ENCODE measurements at regions not wholly inside any gene's neighbourhood (a gene's known extent, or its start where the extent isn't known, plus 50 kb on each side); places are given as distances from the start of the nearest gene placed in this dataset.
A peak's percentile ranks its signal among the peaks of the same experiment; 100 is the strongest.

DNA sequence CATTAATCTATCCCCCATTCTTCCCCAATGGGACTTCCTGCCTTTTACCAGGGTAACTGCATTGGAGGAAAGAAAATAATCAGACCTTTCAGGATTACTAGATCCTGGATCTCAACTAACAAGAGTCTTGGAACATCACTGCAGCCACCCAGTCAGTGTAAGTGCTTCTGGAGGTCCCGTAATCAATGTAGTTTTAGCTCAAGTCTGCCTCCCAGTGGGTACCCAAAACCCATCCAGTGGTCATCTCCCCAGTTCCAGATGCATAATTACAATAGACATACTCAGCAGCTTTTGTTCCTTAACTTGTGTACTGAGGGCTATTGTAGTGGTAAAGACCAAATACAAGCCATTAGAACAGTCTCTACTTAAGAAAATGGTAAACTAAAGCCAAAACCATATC, 319.1 kb downstream of the GPATCH2 start:
- no peak for DNase-seq (ENCODE audit: low read depth)

DNA sequence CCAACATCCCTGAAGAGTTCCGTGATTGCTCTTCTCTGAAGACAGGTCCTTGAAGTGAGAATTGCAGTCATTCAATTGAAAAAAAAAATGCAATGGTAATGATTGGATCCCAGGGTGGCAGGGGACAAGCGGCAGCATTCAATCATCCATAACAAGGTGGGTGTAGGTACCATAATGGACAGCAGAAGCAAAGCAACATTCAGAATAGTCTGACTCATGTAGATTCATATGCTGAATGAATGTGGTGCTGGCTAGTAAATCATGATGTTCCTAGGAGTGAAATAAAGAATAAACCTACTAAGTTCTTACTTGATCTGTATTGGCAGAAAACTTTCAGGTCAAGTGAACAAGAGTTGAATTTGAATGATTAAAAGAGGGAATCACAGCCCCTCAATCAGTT, 319.6 kb downstream of the GPATCH2 start:
- DNase-seq (ENCODE audit: low read depth) = no peak

DNA sequence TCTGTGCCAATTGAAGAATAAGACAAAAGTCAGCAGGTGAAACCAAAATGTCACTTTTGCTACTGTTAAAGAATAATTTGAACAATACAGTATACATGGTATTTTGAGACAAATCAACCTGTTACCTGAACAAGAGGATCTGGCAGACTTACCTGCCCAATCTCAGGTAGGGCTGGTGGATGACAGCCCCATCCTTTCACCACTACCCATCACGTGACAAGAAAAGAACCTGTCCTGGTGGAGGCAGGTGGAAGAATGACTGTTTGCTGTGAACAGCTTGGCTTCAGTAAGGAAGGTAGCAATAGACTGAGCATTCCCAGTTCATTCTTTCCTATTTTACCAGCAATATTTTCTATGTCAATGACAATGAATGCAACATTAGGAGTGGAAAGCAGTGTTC, 349.6 kb downstream of the GPATCH2 start:
- no peak for DNase-seq (ENCODE audit: low read depth)

DNA sequence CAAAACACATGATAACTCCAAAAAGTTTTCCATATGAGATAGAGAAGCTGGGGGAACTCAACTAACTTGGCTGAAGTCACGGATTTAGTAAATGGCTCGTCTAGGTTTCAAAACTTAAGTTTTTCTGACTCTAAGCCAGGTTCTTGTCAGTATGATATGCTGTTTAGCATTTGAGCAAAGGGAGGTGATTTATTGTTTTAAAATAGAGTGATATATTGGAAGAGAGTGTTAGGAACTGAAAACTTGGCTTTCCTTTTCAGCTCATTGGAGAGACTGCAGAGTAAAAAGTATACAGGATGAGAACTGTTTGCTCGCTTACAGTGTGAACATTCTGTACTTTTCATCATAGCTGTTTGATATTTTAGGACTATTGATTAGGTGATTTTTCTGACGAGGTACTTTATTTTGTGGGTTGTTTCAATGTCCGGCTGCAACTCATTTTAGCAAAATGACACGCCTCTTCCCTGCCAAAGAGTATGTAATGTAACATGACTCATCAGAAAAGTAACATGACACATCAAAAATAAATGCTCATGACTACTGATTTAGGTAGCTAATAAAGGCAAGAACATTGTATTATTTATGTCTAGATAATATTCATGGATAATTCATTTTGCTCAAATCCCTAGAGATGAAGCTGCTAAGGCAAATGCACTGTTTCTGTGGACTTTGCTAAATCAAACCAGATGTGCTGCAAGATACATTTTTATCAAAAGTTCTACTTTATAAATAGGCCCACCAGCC, 355.1 kb downstream of the GPATCH2 start:
- peak; percentile 63 for DNase-seq (ENCODE audit: low read depth)

DNA sequence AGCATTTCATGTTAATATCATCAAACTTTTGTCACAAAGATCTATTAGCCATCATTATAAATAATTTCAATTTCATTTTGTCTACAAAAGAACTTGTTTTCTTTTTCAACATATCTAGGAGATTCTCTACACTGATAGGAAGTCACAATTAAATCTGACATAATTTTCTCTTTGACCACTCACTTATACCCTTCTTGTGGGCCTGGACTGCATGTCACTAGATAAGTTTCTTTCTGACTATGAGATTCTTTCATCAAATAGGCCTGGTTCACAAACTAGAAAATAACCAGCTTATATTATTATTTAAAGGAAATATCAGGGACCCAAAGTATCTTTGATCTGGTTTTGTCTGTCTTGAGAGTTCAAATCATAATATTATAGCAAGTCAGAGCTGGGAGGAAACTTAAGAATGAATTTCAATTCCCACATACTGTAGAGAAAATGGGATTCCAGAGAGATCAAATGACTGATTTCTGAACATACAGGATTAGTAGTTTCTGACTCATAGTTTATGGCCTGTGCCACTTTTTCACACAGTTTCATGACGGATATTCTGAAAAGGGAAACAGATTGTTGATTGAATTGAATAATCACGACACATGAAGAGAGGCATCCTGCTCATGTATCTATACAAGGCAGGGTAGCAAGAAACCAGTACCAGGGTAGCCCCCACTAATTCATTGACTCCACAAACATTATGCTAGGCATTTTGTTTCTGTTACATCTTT, 355.8 kb downstream of the GPATCH2 start:
- DNase-seq (ENCODE audit: low read depth) = peak; percentile 53

DNA sequence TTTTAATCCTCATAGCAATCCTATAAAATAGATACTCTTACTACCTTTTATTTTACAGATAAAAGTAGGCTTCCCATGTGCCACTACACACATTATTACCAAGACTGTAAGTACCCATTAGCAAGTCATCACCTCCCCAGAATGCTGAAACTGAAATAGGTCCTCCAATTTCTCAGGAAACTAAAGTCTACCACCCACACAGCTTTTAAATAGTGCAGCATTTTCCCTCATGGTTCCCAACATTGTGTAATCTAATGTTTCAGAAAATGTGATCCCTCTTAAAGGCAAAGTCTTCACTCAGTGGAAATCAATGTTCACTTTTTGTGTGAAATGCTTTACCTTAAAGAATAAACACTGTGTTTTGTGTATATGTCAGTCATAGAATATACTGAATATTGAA, 356.5 kb downstream of the GPATCH2 start:
- DNase-seq (ENCODE audit: low read depth) = no peak

DNA sequence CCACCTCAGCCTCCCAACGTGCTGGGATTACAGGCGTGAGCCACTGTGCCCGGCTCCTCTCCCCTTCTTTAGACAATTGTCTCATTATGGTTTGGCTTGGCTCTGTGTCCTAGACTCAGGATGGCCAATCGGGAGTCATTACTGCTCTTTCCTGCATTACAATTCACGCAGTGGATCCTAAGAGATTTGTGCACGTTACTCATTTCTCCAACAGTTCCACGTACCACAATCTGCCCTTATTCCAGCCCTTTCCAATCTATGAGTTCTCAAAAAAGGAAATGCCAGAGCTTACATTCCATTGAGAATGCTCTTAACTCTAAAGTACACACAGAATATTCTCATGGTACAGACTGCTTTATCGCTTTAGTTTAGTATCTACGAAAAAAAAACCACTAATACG, 357.0 kb downstream of the GPATCH2 start:
- no peak for DNase-seq (ENCODE audit: low read depth)

DNA sequence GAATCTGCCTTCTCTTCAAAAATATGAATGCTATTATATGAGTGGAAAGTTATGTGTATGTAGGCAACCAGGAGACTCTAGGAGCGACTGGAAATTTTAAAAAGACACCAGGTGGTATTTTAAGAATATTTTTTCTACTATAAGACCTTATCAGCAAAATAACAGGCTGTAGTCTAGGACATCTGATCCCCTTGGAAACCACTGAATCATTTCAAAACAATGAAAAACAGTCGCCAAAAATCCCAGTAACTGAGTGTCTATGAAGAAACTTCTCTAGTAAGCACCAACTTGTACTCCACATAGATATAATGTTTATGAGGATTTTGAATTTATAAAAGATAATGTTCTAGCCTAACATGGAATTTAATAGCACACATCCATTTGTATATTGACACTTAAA, 358.5 kb downstream of the GPATCH2 start:
- DNase-seq (ENCODE audit: low read depth) = peak; percentile 41

DNA sequence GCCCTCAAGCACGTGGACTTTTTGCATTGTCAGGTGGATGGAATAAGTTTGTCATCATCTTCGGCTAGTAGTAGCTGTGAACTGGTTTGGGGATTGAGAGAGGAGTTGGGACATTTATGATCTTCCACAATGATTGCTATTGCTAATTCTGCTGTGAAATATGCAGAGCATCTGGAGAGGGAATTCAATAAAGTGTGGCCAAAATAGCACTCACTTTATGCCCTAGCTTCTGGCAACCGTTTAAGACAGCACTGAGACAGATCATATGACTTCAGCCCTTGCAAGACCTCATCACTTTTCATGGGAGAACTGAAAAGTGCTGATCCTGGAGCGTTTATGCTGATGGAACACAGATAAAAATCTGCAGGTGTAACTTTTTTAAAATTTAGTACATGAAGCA, 360.8 kb downstream of the GPATCH2 start:
- DNase-seq (ENCODE audit: low read depth) = no peak

DNA sequence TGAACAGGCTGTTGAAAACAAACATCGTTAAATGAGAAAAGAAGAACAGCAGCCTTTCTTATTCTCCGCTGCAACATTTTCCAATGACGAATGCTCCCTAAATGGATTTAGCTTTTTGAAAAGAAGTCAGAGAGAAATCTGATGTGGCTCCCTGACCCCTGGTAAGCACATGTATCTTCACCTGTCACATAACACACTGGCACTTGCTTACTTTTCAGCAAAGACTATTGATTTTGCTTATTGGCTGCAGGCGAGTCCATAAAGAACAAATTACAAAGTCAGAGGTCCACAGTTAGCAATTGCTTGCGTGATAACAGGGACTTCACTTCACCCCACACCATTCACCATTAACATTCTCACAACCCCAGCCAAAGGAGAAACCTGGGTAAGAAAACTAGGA, 362.8 kb downstream of the GPATCH2 start:
- no peak for DNase-seq (ENCODE audit: low read depth)

DNA sequence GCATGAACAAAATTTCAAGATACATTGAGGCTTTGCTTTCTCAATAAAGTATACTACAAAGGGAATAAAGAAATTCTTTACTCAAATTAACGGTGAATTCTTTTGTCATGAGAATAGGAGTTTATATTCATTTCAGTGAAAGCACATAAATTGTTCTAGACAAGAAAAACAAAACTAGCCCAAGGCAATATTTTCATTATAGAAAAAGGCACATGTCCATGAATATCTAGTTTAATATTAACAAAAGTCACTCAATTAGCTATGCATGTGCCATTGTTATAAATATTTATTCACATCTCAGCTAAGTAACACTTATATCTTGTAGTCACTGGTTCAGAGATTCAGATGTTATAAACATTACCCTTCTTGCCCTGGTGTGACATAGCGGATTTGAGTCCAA, 369.3 kb downstream of the GPATCH2 start:
- no peak for DNase-seq (ENCODE audit: low read depth)

DNA sequence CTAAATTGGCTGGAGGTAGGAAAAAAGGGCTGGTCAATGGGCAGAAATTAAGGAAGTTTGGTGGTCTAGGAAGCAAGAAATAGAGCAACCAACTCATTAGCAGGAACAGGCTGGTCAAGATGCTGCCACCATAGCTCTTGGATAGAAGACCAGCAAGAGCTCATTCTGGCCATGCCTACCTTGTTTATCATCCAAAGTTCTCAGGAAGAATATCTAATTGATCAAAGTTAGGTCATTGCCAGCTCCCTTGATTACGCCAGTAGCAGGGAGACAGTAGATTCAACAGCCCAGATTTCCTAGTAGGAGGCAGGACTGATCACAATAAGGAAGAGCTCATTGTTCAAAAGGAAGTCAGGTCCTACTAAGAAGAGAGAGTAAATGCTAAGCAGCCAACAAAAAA, 370.2 kb downstream of the GPATCH2 start:
- DNase-seq (ENCODE audit: low read depth) = no peak

DNA sequence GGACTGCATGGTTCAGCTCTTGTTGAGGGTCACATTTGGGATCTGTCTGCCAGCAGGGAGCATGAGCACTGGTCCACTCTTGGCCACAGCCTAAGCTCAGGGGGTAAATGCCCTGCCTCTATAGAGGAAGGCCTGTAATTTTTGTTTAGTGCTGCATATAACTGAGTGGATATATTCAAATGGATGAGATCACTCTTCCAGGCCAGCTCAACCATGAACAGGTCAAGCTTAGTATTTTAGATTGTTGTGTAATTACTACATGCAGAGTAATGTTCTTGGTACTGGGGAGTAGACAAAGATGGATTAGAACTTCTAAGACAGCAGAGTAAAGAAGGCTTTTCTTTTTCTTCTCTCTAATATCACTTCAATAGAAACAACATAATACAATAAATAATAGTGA, 376.9 kb downstream of the GPATCH2 start:
- no peak for DNase-seq (ENCODE audit: low read depth)

DNA sequence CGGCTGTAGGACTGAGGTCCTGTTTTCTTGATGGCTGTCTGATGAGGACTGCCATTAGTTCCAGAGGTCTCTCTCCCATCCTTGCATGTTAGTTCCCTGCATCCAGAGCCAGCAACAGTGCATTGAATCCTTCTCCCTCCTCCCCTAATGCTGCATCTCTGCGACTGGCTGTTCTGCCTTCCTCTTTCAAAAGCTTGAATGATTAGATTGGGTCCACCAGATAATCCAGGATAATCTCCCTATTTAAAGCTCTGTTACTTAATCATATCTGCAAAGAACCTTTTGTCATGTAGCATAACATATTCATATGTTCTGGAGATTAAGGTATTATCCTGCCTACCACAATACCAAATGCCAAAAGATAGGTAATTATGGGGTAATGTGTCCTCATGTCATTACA, 377.5 kb downstream of the GPATCH2 start:
- no peak for DNase-seq (ENCODE audit: low read depth)

DNA sequence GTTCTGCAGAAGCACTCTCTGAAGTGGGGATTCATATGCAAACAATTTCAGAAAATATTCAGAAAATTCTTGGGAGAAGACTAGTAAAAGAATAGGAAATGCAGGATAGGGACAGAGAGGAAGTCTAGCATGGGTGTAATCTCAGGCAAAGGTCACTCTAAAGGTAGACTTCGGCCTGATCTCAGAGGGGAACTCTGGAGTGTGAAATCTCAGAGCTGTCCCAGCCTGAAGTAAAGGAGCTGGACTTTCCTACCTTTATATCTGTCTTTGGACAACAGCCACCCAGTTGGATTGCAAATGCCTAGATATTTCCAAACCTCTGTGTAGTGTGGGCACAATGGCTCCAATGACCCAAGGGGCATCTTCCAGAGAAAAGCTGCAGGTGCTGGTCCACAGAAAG, 379.8 kb downstream of the GPATCH2 start:
- DNase-seq (ENCODE audit: low read depth) = no peak

DNA sequence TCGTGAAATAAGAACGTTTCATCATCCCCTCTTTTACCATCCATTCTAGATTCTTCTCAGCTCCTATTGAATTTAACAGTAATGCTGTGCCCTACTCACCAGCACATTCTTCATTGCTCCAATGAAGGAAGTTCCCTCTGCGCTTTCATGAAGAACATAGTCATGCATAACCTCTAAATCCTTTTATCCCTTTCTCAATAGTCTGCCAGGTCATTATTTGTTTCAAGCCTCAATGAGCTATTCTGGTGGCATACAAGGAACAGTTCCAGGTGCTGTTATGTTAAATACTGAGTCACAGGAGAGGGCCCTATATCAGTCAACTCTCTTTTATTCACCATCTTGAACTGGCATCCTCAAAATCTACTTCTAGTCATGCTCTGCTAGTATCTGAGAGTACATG, 381.0 kb downstream of the GPATCH2 start:
- no peak for DNase-seq (ENCODE audit: low read depth)

DNA sequence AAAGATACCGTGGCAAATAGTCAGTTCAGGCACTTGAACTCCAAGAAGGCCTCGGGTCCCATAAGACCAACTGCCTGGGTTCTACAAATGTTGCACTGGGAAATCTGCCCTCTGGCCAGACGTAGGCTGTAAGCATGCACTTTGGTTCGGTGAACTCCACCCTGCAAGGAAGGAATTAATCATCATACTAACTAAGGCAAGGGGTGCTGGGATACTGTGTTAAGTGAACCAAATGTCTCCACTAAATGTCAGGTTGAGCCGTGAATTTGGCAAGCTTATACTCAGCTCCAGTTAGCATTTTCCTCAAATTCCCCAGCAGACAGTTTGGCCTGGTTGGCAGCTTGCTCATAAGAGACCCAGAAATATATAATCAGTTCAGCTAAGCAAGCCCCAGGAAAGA, 385.9 kb downstream of the GPATCH2 start:
- DNase-seq (ENCODE audit: low read depth) = no peak

DNA sequence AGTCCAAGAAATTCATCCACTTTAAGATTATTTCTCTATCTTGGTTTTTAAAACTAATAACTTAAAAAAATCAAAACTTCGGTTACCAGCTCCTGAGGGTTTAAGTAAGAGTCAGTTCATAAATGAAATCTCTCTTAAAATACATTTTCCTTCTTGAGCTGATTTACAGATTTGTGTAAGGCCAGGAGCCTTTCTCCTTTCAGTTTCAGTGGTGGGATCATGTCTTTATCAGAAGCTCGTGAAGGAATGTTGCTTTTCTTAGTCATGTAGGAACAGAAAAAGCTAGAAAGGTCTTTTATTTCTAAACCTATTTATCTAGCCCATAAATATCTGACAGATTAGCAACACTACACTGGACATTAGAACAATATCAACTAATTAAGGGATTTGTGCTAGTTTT, 390.2 kb downstream of the GPATCH2 start:
- no peak for DNase-seq (ENCODE audit: low read depth)

DNA sequence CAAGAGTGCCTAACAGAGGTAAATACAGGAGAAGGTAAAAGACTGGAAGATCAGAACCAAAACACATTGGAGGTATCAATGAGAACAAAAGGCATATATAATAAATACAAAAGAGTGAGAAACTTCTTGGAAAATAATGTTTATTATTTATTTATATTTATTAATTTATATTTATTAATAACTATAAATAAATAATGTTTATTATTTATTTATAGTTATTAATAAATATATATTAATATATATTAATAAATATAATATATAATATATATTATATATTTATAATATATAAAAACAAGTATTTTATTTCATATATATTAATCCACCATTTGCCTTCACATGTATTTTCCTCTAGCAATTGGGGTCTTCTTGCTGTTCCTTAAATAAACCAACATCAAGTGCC, 391.9 kb downstream of the GPATCH2 start:
- DNase-seq (ENCODE audit: low read depth) = no peak

DNA sequence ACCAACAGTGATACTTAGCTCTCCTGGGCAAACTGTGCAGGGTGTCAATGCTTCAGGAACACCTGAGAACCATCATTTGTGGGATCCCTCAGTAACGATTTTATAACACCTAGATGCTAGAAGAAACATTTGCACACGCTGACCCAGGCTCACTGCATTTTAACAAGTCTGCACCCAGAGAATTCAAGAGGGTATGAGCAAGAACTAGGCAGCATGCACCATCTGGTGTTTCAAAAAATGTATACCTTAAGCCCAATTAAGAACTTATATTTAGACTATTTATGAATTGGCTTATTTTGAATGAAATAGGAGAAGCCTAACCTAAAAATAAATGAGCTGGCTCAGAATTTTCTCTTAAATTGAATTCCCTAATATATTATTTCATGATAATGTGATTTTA, 400.5 kb downstream of the GPATCH2 start:
- no peak for DNase-seq (ENCODE audit: low read depth)

DNA sequence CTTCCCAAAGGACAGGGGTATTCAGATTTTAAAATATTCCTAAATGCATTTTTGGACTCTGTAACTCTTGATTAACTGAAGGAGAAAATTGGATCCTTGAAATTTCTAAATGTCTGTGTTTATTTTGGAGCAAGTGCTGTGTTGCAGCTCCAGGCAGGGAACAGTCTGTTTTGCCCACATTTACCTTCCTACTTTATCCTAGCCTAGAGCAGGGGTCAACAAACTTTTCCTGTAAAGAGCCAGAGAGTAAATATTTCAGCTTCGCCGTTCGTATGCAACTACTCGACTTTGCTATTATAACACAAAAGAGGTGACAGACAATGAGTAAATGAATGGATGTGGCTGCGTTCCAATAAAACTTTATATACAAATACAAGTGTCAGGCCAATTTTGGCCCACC, 402.2 kb downstream of the GPATCH2 start:
- no peak for DNase-seq (ENCODE audit: low read depth)

DNA sequence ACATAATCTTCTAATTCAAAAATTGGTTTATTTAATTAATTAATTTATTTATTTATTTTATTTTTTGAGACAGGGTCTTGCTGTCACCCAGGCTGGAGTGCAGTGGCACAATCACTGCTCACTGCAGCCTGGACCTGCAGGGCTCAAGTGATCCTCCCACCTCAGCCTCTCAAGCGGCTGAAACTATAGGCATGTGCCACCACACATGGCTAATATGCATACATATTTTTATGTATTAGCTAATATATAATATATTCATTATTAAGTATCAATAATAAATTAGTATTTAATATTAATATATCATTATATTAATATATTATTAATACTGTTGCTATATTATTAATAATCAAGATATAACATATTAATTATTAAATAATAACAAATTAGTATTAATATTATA, 406.7 kb downstream of the GPATCH2 start:
- DNase-seq (ENCODE audit: low read depth) = no peak

DNA sequence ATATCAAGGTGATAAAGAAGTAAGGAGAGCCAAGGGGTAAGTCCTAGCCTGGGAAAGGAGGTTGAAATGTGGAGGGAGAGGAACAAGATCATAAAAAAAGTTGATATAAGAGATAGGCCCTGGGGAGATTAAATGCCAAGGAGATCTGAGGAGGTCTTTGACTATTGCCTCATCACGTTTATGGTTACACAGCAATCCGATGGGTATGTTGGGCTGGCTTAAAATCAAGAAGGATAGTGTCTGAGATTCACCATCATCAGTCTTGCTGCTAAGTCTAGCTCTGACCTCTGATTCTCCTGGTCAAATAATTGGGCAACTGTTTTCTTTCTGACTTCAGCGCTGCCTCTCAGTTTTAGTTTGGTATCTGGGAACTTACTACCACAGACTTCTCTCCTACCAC, 416.3 kb downstream of the GPATCH2 start:
- DNase-seq (ENCODE audit: low read depth) = no peak

DNA sequence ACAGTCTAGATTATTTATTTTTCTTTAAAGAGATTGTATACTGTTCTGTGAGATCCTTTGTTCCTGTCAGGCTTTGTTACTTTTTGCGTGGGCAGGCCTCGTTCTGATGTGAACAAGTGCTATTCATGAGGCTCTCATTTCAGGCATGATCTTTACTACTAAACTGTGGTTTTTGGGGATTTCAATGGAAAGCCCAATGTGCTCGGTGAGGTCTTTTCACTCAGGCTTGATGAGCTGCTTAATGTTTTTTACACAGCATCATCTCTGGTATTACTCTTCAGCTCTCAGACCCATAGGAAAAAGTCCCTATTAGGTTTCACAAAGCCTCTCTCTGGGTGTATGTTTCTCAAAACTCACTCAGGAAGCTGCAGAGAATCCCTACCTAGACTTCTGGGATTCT, 419.4 kb downstream of the GPATCH2 start:
- no peak for DNase-seq (ENCODE audit: low read depth)

All from fibroblast of the conjunctiva (primary cell).